HEK293 (cell line): ENCODE measurements at regions not wholly inside any gene's neighbourhood (a gene's known extent, or its start where the extent isn't known, plus 50 kb on each side); places are given as distances from the start of the nearest gene placed in this dataset.

Experiments
- CTCF ChIA-PET: fragments of 350-600 bp; formaldehyde crosslinking; extraction: SDS; loops from one replicate; lab custom pipeline; 2021; ENCODE audit warnings: antibody characterized with exemption; lab: Yijun Ruan, JAX
- POLR2A ChIA-PET: fragments of 300-600 bp; formaldehyde crosslinking; extraction: SDS; loops from one replicate; lab custom pipeline; 2020; ENCODE audit warnings: antibody characterized with exemption, inconsistent platforms; lab: Yijun Ruan, JAX
- H3K27ac ChIP-seq: fragments of 200-500 bp; sonication (Bioruptor generic); 2 replicates; pipeline ENCODE4 v1.5.1; 2014; ENCODE audit warnings: low read depth, low read length, control low read depth, inconsistent platforms; ENCODE audit errors: extremely low read depth
- H3K36me3 ChIP-seq, 2 experiments: fragments of 200-500 bp in 1 of 2; sonication (Bioruptor generic) in 1 of 2; 1 replicate in 1 of 2; 2 replicates in 1 of 2; pipeline ENCODE4 v1.5.1; 2014 to 2017; ENCODE audit warnings: inconsistent platforms in 2 of 2, low read length in 2 of 2; ENCODE audit not compliant: control insufficient read depth in 2 of 2, insufficient read depth in 1 of 2
- H3K4me1 ChIP-seq: fragments of 200-500 bp; sonication (Bioruptor generic); 2 replicates; pipeline ENCODE4 v1.5.1; 2014; ENCODE audit warnings: mild to moderate bottlenecking, low read length, inconsistent platforms; ENCODE audit not compliant: control insufficient read depth, insufficient read depth
- H3K4me3 ChIP-seq: 2 replicates; pipeline ENCODE4 v1.5.1; 2011; ENCODE audit warnings: low read depth, mild to moderate bottlenecking, control low read depth, low read length, moderate library complexity
- H3K9me3 ChIP-seq: fragments of 200-500 bp; sonication (Bioruptor generic); 2 replicates; pipeline ENCODE4 v1.5.1; 2014; ENCODE audit warnings: low read depth, low read length, inconsistent platforms; ENCODE audit not compliant: control insufficient read depth, insufficient read depth
- GLIS2 ChIP-seq: fragments of 450-650 bp; formaldehyde crosslinking; IDR thresholded peaks from 2 replicates; pipeline ENCODE4 v1.5.1; 2016; ENCODE audit warnings: missing biosample characterization, missing genetic modification characterization
- HOXC10 ChIP-seq: sonication (generic); formaldehyde crosslinking; IDR thresholded peaks from 2 replicates; pipeline ENCODE4 v1.8.1; 2023; ENCODE audit warnings: mild to moderate bottlenecking, missing genetic modification reagents
- KLF7 ChIP-seq: fragments of 450-650 bp; formaldehyde crosslinking; IDR thresholded peaks from 2 replicates; pipeline ENCODE4 v1.5.1; 2016; ENCODE audit warnings: missing biosample characterization, missing genetic modification characterization, borderline replicate concordance
- PBX3 ChIP-seq: sonication (generic); formaldehyde crosslinking; IDR thresholded peaks from 2 replicates; pipeline ENCODE4 v1.8.1; 2022; ENCODE audit warnings: mild to moderate bottlenecking, moderate library complexity, missing genetic modification reagents
- SETDB1 ChIP-seq: IDR thresholded peaks from one replicate; pipeline ENCODE4 v1.6.1; 2017; ENCODE audit warnings: mild to moderate bottlenecking, low read length, moderate library complexity, mixed read lengths; ENCODE audit not compliant: insufficient read length
- ZBTB11 ChIP-seq: fragments of 450-650 bp; formaldehyde crosslinking; conservative IDR thresholded peaks from 2 replicates; pipeline ENCODE4 v1.5.1; 2016; ENCODE audit warnings: low read depth, missing biosample characterization, missing genetic modification characterization
- ZBTB7A ChIP-seq: fragments of 450-650 bp; formaldehyde crosslinking; IDR thresholded peaks from 2 replicates; pipeline ENCODE4 v1.5.1; 2016; ENCODE audit warnings: low read depth, missing biosample characterization, missing genetic modification characterization
- ZIC2 ChIP-seq: fragments of 450-650 bp; formaldehyde crosslinking; IDR thresholded peaks from 2 replicates; pipeline ENCODE4 v1.5.1; 2016; ENCODE audit warnings: missing biosample characterization, missing genetic modification characterization
- ZNF426 ChIP-seq: fragments of 450-650 bp; formaldehyde crosslinking; IDR thresholded peaks from 2 replicates; pipeline ENCODE4 v1.5.1; 2017; ENCODE audit warnings: missing biosample characterization, missing genetic modification characterization, mild to moderate bottlenecking, inconsistent platforms, moderate library complexity
- ZNF521 ChIP-seq: fragments of 450-650 bp; formaldehyde crosslinking; IDR thresholded peaks from 2 replicates; pipeline ENCODE4 v1.5.1; 2017; ENCODE audit warnings: missing biosample characterization, mild to moderate bottlenecking, missing genetic modification characterization
- ZNF560 ChIP-seq: fragments of 450-650 bp; formaldehyde crosslinking; IDR thresholded peaks from 2 replicates; pipeline ENCODE4 v1.5.1; 2017; ENCODE audit warnings: missing biosample characterization, missing genetic modification characterization, borderline replicate concordance
- ZNF561 ChIP-seq: fragments of 450-650 bp; IDR thresholded peaks from 2 replicates; pipeline ENCODE4 v1.5.1; 2018; ENCODE audit warnings: missing biosample characterization, missing genetic modification characterization, borderline replicate concordance
- ZNF626 ChIP-seq: fragments of 450-650 bp; sonication (Bioruptor Pico); formaldehyde crosslinking; IDR thresholded peaks from 2 replicates; pipeline ENCODE4 v1.5.1; 2018; ENCODE audit warnings: missing biosample characterization, missing genetic modification characterization, inconsistent platforms
- ZNF791 ChIP-seq: fragments of 450-650 bp; formaldehyde crosslinking; IDR thresholded peaks from 2 replicates; pipeline ENCODE4 v1.5.1; 2016; ENCODE audit warnings: missing biosample characterization, missing genetic modification characterization
- ZNF837 ChIP-seq: fragments of 450-650 bp; formaldehyde crosslinking; IDR thresholded peaks from 2 replicates; pipeline ENCODE4 v1.5.1; 2016; ENCODE audit warnings: missing biosample characterization, missing genetic modification characterization
- ZSCAN30 ChIP-seq: fragments of 450-650 bp; IDR thresholded peaks from 2 replicates; pipeline ENCODE4 v1.5.1; 2018; ENCODE audit warnings: missing biosample characterization, mild to moderate bottlenecking, missing genetic modification characterization, moderate library complexity

DNA sequence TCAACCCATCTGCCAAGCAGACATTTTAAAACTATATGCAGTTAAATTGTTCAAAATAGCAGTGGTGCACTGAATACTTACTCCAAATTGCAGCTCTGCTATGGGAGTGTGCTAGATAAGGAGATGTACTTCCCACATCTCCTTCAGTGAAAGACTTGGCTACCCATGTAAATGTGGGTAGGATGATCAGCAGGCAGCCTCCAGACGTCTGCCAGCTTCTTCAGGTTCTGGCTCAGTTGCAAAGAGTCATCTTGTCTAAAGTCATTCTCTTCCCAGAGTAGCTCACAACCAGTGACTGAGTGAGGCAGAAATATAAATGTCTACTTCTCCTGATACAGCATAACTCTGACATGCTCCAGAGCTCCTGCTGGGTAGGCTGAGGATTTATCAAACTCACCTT lies 1050.0 kb upstream of the CDH10 start:
- H3K27ac ChIP-seq = no peak overlapping the region
- no peaks in the 10 kb centered on the region for H3K9me3 ChIP-seq
- no peak for TF ChIP-seq ZNF426
- ChIA-PET POLR2A (no interaction called here), CTCF (no interaction called here)
- no peak overlapping the region for H3K4me3 ChIP-seq
- H3K4me1 ChIP-seq = no peaks in the 10 kb centered on the region
- H3K36me3 ChIP-seq = no peaks in the 10 kb centered on the region

DNA sequence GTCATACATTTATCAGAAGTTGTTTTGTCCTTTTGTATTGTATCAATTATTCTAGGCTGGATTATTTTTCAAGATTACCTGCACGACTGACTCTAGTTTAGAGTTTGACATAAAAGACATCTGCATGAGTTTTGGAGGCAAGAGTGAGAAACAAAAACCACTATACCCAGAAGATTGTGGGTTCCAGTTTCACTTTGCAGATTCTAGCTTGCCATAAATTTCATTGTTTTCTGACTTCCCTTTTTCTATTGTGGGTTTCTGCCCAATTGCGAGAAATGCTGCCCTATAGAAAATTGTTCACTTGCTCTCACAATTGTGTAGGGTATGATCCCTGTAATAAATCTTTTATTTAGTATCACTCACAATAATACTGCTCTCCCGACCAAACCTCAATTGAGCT lies 1043.4 kb upstream of the CDH10 start:
- Histone ChIP-seq H3K27ac (no peak overlapping the region), H3K4me3 (no peak overlapping the region), H3K4me1 (no peaks in the 10 kb centered on the region)
- POLR2A ChIA-PET = no interaction called here
- no peak for TF ChIP-seq KLF7 (tag by site-specific recombination)
- no peak for TF ChIP-seq ZNF560 (tag by site-specific recombination)
- TF ChIP-seq ZIC2 (tag by site-specific recombination) = no peak
- TF ChIP-seq, all 188 proteins: peak for 0
- no peaks in the 10 kb centered on the region for H3K9me3 ChIP-seq
- CTCF ChIA-PET = no interaction called here
- no peaks in the 10 kb centered on the region for H3K36me3 ChIP-seq

GRCh38 chr5:25669645-25670401 lies 1025.0 kb upstream of the CDH10 start:
- CTCF ChIA-PET = no interaction called here
- no peaks in the 10 kb centered on the region for H3K36me3 ChIP-seq
- TF ChIP-seq GLIS2 = no peak
- no peak for TF ChIP-seq HOXC10 (CRISPR knock-in tag)
- no peak for TF ChIP-seq ZNF561
- TF ChIP-seq SETDB1 = no peak
- TF ChIP-seq PBX3 (CRISPR knock-in tag) = no peak
- TF ChIP-seq ZBTB11 (tag by site-specific recombination) = no peak
- TF ChIP-seq ZBTB7A (tag by site-specific recombination) = no peak
- TF ChIP-seq ZNF521 (tag by site-specific recombination) = no peak
- TF ChIP-seq ZSCAN30 (tag by site-specific recombination) = no peak
- no peak for TF ChIP-seq ZNF626 (tag by site-specific recombination)
- no peak for TF ChIP-seq ZNF837
- no peak for TF ChIP-seq ZNF791 (tag by site-specific recombination)
- TF ChIP-seq, all 188 proteins: peak for 0
- H3K4me3 ChIP-seq = no peak overlapping the region
- H3K4me1 ChIP-seq = no peaks in the 10 kb centered on the region
- POLR2A ChIA-PET = no interaction called here
- H3K27ac ChIP-seq = no peak overlapping the region
- H3K9me3 ChIP-seq = no peaks in the 10 kb centered on the region
